KMS-11 (cell line): ENCODE measurements at regions not wholly inside any gene's neighbourhood (a gene's known extent, or its start where the extent isn't known, plus 50 kb on each side); places are given as distances from the start of the nearest gene placed in this dataset.

ENCODE experiments used
- H2AFZ ChIP-seq: fragments of 200-600 bp; sonication (generic); 2 replicates; pipeline ENCODE4 v1.6.1; 2016; ENCODE audit warnings: antibody characterized with exemption, mixed run types, low read depth
- H3K27ac ChIP-seq: fragments of 200-600 bp; sonication (generic); 2 replicates; pipeline ENCODE4 v1.6.1; 2016; ENCODE audit warnings: mild to moderate bottlenecking, mixed run types
- H3K27me3 ChIP-seq: fragments of 200-600 bp; sonication (generic); 2 replicates; pipeline ENCODE4 v1.6.1; 2017; ENCODE audit warnings: mild to moderate bottlenecking, low read depth, mixed run types, moderate library complexity; ENCODE audit not compliant: insufficient read depth
- H3K36me3 ChIP-seq: fragments of 200-600 bp; sonication (generic); 2 replicates; pipeline ENCODE4 v1.6.1; 2017; ENCODE audit warnings: mild to moderate bottlenecking, mixed run types; ENCODE audit not compliant: insufficient read depth
- H3K4me1 ChIP-seq: fragments of 200-600 bp; sonication (generic); 2 replicates; pipeline ENCODE4 v1.6.1; 2016; ENCODE audit warnings: mild to moderate bottlenecking, low read depth, mixed run types; ENCODE audit not compliant: poor library complexity, severe bottlenecking
- H3K4me2 ChIP-seq: fragments of 200-600 bp; sonication (generic); 2 replicates; pipeline ENCODE4 v1.7.0; 2016; ENCODE audit warnings: mild to moderate bottlenecking, mixed run types
- H3K4me3 ChIP-seq: fragments of 200-600 bp; sonication (generic); IDR thresholded peaks from 2 replicates; pipeline ENCODE4 v1.6.1; 2017; ENCODE audit warnings: low read depth, low read length, mixed read lengths; ENCODE audit not compliant: insufficient read depth
- H3K79me2 ChIP-seq: fragments of 200-600 bp; sonication (generic); 2 replicates; pipeline ENCODE4 v1.6.1; 2016; ENCODE audit warnings: low read depth, mixed run types; ENCODE audit not compliant: insufficient read depth
- H3K9ac ChIP-seq: fragments of 200-600 bp; sonication (generic); 2 replicates; pipeline ENCODE4 v1.6.1; 2016; ENCODE audit warnings: mild to moderate bottlenecking, mixed run types
- H4K20me1 ChIP-seq: fragments of 200-600 bp; sonication (generic); 2 replicates; pipeline ENCODE4 v1.6.1; 2016; ENCODE audit warnings: mild to moderate bottlenecking, mixed run types; ENCODE audit not compliant: insufficient read depth
- TF ChIP-seq, protein P1 (sequence below): fragments of 200-600 bp; sonication (generic); conservative IDR thresholded peaks from 2 replicates; pipeline ENCODE4 v1.6.1; 2017; ENCODE audit warnings: low read depth, mild to moderate bottlenecking, antibody characterized with exemption, low read length, moderate library complexity, mixed read lengths

- TF ChIP-seq, protein P1, sequence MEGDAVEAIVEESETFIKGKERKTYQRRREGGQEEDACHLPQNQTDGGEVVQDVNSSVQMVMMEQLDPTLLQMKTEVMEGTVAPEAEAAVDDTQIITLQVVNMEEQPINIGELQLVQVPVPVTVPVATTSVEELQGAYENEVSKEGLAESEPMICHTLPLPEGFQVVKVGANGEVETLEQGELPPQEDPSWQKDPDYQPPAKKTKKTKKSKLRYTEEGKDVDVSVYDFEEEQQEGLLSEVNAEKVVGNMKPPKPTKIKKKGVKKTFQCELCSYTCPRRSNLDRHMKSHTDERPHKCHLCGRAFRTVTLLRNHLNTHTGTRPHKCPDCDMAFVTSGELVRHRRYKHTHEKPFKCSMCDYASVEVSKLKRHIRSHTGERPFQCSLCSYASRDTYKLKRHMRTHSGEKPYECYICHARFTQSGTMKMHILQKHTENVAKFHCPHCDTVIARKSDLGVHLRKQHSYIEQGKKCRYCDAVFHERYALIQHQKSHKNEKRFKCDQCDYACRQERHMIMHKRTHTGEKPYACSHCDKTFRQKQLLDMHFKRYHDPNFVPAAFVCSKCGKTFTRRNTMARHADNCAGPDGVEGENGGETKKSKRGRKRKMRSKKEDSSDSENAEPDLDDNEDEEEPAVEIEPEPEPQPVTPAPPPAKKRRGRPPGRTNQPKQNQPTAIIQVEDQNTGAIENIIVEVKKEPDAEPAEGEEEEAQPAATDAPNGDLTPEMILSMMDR, result no peak
- H3K27me3 ChIP-seq, result no peaks in the 10 kb centered on the region
- H3K4me1 ChIP-seq, result no peaks in the 10 kb centered on the region
- no peak overlapping the region for H3K9ac ChIP-seq
- H3K4me3 ChIP-seq, result no peak overlapping the region
- H2AFZ ChIP-seq, result no peak overlapping the region
- no peak overlapping the region for H3K4me2 ChIP-seq
- H3K79me2 ChIP-seq, result no peaks in the 10 kb centered on the region
- H3K36me3 ChIP-seq, result no peaks in the 10 kb centered on the region
- H4K20me1 ChIP-seq, result no peaks in the 10 kb centered on the region
- no peak overlapping the region for H3K27ac ChIP-seq
Measured at GRCh38 chr5:10921160-10921559, 160.1 kb upstream of the DAP start.

GRCh38 chr5:10920400-10920799 is 159.4 kb upstream of the DAP start:
- no peak overlapping the region for H3K27ac ChIP-seq
- H3K4me1 ChIP-seq, result no peaks in the 10 kb centered on the region
- no peak overlapping the region for H3K4me2 ChIP-seq

GRCh38 chr5:10914741-10915480 is 153.9 kb upstream of the DAP start:
- H4K20me1 ChIP-seq, result no peaks in the 10 kb centered on the region
- H3K36me3 ChIP-seq, result no peaks in the 10 kb centered on the region
- no peaks in the 10 kb centered on the region for H3K4me1 ChIP-seq
- no peaks in the 10 kb centered on the region for H3K79me2 ChIP-seq
- H2AFZ ChIP-seq, result no peak overlapping the region
- H3K4me3 ChIP-seq, result no peak overlapping the region
- no peaks in the 10 kb centered on the region for H3K27me3 ChIP-seq
- H3K4me2 ChIP-seq, result no peak overlapping the region
- TF ChIP-seq, protein P1, result no peak
- no peak overlapping the region for H3K9ac ChIP-seq
- no peak overlapping the region for H3K27ac ChIP-seq

More at GRCh38 chr5:10920400-10920799, 159.4 kb upstream of the DAP start:
- Histone ChIP-seq H3K9ac (no peak overlapping the region), H3K36me3 (no peaks in the 10 kb centered on the region), H4K20me1 (no peaks in the 10 kb centered on the region), H3K79me2 (no peaks in the 10 kb centered on the region), H3K4me3 (no peak overlapping the region), H3K27me3 (no peaks in the 10 kb centered on the region), H2AFZ (no peak overlapping the region)
- TF ChIP-seq, protein P1, result no peak

DNA sequence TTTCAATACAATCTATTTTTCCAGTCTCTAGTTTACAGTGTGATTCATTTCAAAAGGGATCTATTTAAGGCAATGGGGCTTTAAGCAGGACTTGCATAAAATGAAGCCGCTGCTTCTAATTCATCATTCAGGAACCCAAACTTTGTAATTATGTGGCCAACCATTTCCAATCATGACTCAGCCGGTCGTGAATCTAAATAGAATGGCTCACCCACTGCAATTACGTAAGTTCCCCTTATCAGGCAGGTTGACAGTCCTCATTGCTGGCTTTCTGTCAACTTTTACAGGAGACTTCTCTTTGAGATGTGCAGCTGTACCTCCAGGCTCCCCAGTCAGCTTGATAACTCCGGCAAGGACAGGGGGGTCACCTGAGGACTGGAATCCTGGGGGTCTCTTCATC is 152.8 kb upstream of the DAP start:
- Histone ChIP-seq H3K27me3 (no peaks in the 10 kb centered on the region), H3K4me2 (no peak overlapping the region), H3K4me1 (no peaks in the 10 kb centered on the region), H3K27ac (no peak overlapping the region), H4K20me1 (no peaks in the 10 kb centered on the region), H3K4me3 (no peak overlapping the region), H3K9ac (no peak overlapping the region), H3K79me2 (no peaks in the 10 kb centered on the region), H2AFZ (no peak overlapping the region), H3K36me3 (no peaks in the 10 kb centered on the region)
- TF ChIP-seq, protein P1, result no peak
